ENCODE measurements at regions not wholly inside any gene's neighbourhood (a gene's known extent, or its start where the extent isn't known, plus 50 kb on each side); places are given as distances from the start of the nearest gene placed in this dataset.

GRCh38 chr3:194220901-194221326 lies 85.0 kb downstream of the HES1 start:
- no peaks in the 10 kb centered on the region for H3K9me3 ChIP-seq
- H3K4me1 ChIP-seq, result peaks cover 2 to 3% (median 3%) of the 10 kb centered on the region in 4 donors
- ATAC-seq (ENCODE audit: low FRiP score in 2 of 2) (no peak), DNase-seq (no peak)
- no peak overlapping the region for H3K27ac ChIP-seq
- WGBS, 2 donors, result 92 to 96% methylated on average over 8 of the region's 8 CpGs
- H3K36me3 ChIP-seq, result no peaks in the 10 kb centered on the region
- TF ChIP-seq POLR2A (IDR thresholded peaks at IDR 0.05), result no peak
- TF ChIP-seq POLR2AphosphoS5 (IDR thresholded peaks at IDR 0.05), result no peak
- TF ChIP-seq CTCF (IDR thresholded peaks at IDR 0.05), result no peak
- no peak for TF ChIP-seq EP300 (IDR thresholded peaks at IDR 0.05)
- H3K4me3 ChIP-seq, result no peak overlapping the region
- H3K27me3 ChIP-seq, result peaks cover 0 to 2% (median 0%) of the 10 kb centered on the region in 4 donors

- DNase-seq (no peak), ATAC-seq (ENCODE audit: low FRiP score in 2 of 2) (no peak)
- WGBS, 2 donors, result 57 to 64% methylated on average over 4 of the region's 4 CpGs
- Histone ChIP-seq H3K9me3 (no peaks in the 10 kb centered on the region), H3K27me3 (peaks cover 0 to 2% (median 0%) of the 10 kb centered on the region in 4 donors), H3K4me1 (peaks cover 2 to 3% (median 3%) of the 10 kb centered on the region in 4 donors), H3K27ac (no peak overlapping the region), H3K36me3 (no peaks in the 10 kb centered on the region), H3K4me3 (no peak overlapping the region)
- TF ChIP-seq EP300 (IDR thresholded peaks at IDR 0.05), result no peak
- TF ChIP-seq CTCF (IDR thresholded peaks at IDR 0.05), result no peak
- TF ChIP-seq POLR2AphosphoS5 (IDR thresholded peaks at IDR 0.05), result no peak
- TF ChIP-seq POLR2A (IDR thresholded peaks at IDR 0.05), result no peak
These were observed 85.4 kb downstream of the HES1 start for GRCh38 chr3:194221336-194221735.

- WGBS, 2 donors, result 62 to 78% methylated on average over 4 of the region's 4 CpGs
- ATAC-seq (ENCODE audit: low FRiP score in 2 of 2) (no peak), DNase-seq (no peak)
- no peaks in the 10 kb centered on the region for H3K9me3 ChIP-seq
- no peaks in the 10 kb centered on the region for H3K36me3 ChIP-seq
- peaks cover 0 to 2% (median 0%) of the 10 kb centered on the region in 4 donors for H3K27me3 ChIP-seq
- TF ChIP-seq EP300 (IDR thresholded peaks at IDR 0.05) (no peak), POLR2A (IDR thresholded peaks at IDR 0.05) (no peak), POLR2AphosphoS5 (IDR thresholded peaks at IDR 0.05) (no peak), CTCF (IDR thresholded peaks at IDR 0.05) (no peak)
- no peak overlapping the region for H3K27ac ChIP-seq
- H3K4me3 ChIP-seq, result no peak overlapping the region
- H3K4me1 ChIP-seq, result peaks cover 2 to 3% (median 3%) of the 10 kb centered on the region in 4 donors
These were observed 88.0 kb downstream of the HES1 start for GRCh38 chr3:194223951-194224350.

- Histone ChIP-seq H3K36me3 (no peaks in the 10 kb centered on the region), H3K4me1 (peaks cover 2 to 3% (median 3%) of the 10 kb centered on the region in 4 donors), H3K4me3 (no peak overlapping the region), H3K27me3 (peaks cover 0 to 2% (median 0%) of the 10 kb centered on the region in 4 donors), H3K27ac (no peak overlapping the region), H3K9me3 (no peaks in the 10 kb centered on the region)
- ATAC-seq (ENCODE audit: low FRiP score in 2 of 2), result no peak
- 68 to 74% methylated on average over 19 to 20 of the region's 20 CpGs for WGBS, 2 donors
- DNase-seq, result peak in 1 of 2 donors; percentile 61
- TF ChIP-seq EP300 (IDR thresholded peaks at IDR 0.05) (no peak), POLR2A (IDR thresholded peaks at IDR 0.05) (no peak), CTCF (IDR thresholded peaks at IDR 0.05) (no peak), POLR2AphosphoS5 (IDR thresholded peaks at IDR 0.05) (no peak)
These were observed 88.8 kb downstream of the HES1 start for GRCh38 chr3:194224471-194225417.
